ENCODE measurements at regions not wholly inside any gene's neighbourhood (a gene's known extent, or its start where the extent isn't known, plus 50 kb on each side); places are given as distances from the start of the nearest gene placed in this dataset.

DNA sequence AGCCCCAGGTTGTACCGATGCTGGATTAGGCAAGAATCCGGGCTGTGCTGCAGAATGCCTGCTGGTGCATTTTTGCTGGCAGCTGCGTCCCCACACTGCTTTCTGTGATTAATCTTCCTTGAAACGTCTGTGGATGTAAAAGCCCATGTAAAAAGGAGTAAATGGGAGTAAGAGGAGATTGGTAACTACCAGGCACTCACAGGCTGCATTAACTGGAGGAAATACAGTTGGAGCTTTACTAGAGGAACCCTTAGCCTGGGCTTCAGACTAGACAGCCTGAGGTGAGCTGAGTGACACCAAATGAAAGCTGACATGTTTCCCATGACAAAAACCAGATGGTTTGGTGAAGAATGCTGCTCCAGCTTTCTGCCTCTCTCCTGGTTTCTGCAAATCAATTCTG is 190.4 kb upstream of the GAS1 start:
- FAIRE-seq (no peak), DNase-seq (ENCODE audit: insufficient read length, low spot score) (no peak)
- TF ChIP-seq CTCF (IDR thresholded peaks at IDR 0.05; ENCODE audit: insufficient read depth, missing control alignments), result no peak

DNA sequence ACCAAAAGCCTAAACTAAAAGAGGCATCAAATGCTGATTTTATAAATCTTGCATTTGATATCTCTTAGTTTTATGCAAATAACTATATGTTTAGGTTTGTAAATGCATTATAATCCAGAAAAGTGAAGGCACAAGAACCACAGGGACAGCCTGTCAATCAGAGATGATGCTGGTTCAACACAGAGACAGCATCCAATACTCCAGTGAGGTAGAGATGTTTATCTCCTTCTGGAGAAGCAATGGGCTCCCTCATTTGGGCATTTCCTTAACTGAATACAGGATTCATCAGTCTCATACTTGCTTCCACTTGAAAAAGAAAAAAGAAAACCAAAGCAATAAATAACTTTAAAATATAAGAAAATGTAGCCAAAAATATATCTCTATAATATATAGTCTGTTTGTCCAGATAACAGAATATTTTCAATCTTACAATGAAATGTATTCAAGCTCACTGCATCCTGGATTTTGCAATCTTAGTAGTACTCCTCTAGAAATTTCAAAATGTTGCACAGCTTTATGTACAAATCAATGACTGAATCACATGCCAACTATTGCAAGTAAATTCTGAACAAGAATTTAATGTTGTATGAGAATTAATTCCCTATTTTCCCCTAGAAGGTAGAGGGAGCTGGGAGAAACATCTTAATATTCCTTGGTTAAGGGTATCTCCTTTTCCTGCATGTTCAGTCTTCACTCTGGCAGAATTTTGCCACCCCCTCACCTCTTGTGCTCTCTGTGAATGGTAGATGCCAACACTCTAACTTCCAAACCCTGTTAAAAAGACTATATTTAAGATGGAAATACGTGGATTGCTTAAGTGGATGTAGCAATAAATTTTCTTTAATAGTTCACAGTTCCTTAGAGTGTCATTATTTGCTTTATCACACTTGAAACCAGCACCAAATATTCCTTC is 191.1 kb upstream of the GAS1 start:
- DNase-seq (ENCODE audit: insufficient read length, low spot score) (no peak), FAIRE-seq (no peak)
- TF ChIP-seq CTCF (IDR thresholded peaks at IDR 0.05; ENCODE audit: insufficient read depth, missing control alignments), result no peak

DNA sequence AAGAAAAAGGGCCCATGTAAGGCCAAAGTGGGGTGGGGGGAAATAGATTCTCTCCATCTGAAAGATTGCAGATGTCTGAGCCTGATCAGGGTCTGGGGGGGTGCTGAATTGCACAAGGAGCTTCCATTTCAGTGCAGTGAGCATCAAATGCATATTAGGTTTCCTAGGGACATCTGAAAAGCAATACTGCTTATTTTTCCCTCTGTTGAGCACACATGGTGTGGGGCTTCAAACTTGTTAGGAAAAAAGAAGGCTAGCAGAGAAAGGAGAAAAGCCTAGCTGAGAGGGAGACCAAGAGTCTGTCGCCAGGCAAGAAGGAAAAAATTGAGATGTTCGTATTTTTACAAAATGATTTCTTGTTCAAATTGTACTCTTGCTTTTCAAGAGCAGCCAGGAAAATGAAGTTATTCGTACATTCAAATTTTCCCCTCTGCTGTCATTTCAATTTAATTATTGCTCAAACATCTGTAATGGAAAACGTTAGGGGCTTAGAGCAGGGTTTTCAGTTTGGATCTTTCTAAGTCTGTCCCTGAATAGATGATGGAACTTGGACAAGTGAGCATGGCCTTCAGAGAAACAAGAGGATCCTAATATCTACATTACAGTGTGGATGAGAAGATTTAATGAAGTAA is 191.9 kb upstream of the GAS1 start:
- TF ChIP-seq CTCF (IDR thresholded peaks at IDR 0.05; ENCODE audit: insufficient read depth, missing control alignments), result no peak
- DNase-seq (ENCODE audit: insufficient read length, low spot score) (no peak), FAIRE-seq (no peak)

DNA sequence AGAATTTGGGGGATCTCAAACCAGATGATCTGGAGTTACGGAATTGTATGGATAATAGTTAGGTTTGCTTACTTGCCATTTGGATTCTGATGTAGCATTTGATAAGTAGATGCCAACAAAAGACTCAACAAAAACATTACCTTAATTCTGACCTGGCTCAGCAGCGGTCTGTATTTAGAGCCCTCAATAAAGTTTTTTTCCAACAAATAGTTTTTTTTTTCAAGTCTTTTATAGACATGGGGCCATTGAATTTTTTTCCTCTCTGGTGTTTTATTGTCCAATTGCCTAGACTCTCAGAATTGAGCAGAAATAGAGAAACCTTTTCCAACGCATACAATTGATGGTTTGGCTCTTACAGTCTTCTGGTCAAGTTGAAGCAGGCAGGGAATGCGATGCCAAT is 192.8 kb upstream of the GAS1 start:
- FAIRE-seq (no peak), DNase-seq (ENCODE audit: insufficient read length, low spot score) (no peak)
- TF ChIP-seq CTCF (IDR thresholded peaks at IDR 0.05; ENCODE audit: insufficient read depth, missing control alignments), result no peak

DNA sequence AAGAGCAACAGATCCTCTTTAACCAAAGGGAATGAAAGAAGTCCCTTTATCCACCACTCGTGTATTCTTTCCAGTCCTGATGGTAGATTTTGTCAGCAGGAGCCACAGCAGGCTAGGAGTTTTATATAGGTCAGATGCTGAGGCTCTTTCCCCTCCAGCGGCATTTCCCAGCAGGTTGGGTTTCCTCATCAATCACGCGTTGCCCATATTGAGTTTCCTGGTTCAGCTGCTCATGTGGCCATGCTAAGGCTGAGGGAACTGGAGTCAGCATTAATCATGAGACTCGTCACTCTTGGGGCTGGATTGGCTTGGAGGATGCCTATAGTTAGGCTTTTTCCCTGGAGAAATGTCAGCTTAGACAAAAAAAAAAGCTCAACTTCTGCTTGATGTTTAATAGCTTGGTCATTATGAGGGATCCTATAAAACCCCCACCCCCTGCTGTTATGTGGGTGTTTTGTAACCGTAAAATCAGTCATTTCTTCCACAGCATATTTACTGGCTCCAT is 193.4 kb upstream of the GAS1 start:
- no peak for DNase-seq (ENCODE audit: insufficient read length, low spot score)
- no peak for FAIRE-seq
- TF ChIP-seq CTCF (IDR thresholded peaks at IDR 0.05; ENCODE audit: insufficient read depth, missing control alignments), result no peak

GRCh38 chr9:87141124-87141523 is 193.8 kb upstream of the GAS1 start:
- TF ChIP-seq CTCF (IDR thresholded peaks at IDR 0.05; ENCODE audit: insufficient read depth, missing control alignments), result no peak
- no peak for DNase-seq (ENCODE audit: insufficient read length, low spot score)
- no peak for FAIRE-seq

GRCh38 chr9:87146933-87147332 is 199.6 kb upstream of the GAS1 start:
- TF ChIP-seq CTCF (IDR thresholded peaks at IDR 0.05; ENCODE audit: insufficient read depth, missing control alignments), result no peak
- DNase-seq (ENCODE audit: insufficient read length, low spot score), result no peak
- FAIRE-seq, result no peak
